H1 (cell line): ENCODE measurements at regions not wholly inside any gene's neighbourhood (a gene's known extent, or its start where the extent isn't known, plus 50 kb on each side); places are given as distances from the start of the nearest gene placed in this dataset.

ENCODE experiments used
- CTCF ChIA-PET: fragments of 300-600 bp; sonication (Branson Sonifier 250); formaldehyde crosslinking; loops from one replicate; lab custom pipeline; 2021; ENCODE audit not compliant: partially characterized antibody; lab: Charles Lee
- POLR2A ChIA-PET: fragments of 300-600 bp; sonication (Branson Sonifier 250); formaldehyde crosslinking; loops from one replicate; lab custom pipeline; 2021; ENCODE audit warnings: inconsistent platforms; ENCODE audit not compliant: partially characterized antibody; lab: Charles Lee
- DNase-seq, 2 experiments: peaks; one replicate each; pipeline versions ENCODE4 v3.0.0 to v3.0.0-alpha.2; 2010 to 2022; ENCODE audit warnings: low spot score in 2 of 2, low read depth in 1 of 2, mixed read lengths in 1 of 2
- FAIRE-seq: peaks from 2 replicates; lab custom pipeline; 2011; peaks lifted over from hg19 to GRCh38; lab: Jason Lieb, UNC
- H2AFZ ChIP-seq: 2 replicates; pipeline ENCODE4 v1.8.1; 2012; ENCODE audit warnings: low read length, inconsistent platforms
- H2AK5ac ChIP-seq: 2 replicates; pipeline ENCODE4 v1.6.1; 2013; ENCODE audit warnings: low read depth, low read length
- H2BK120ac ChIP-seq: replicated peaks from 2 replicates; pipeline ENCODE3; 2013; ENCODE audit warnings: low read depth, low read length, inconsistent platforms
- H2BK12ac ChIP-seq: 2 replicates; pipeline ENCODE4 v1.6.1; 2013; ENCODE audit warnings: low read depth, low read length
- H2BK15ac ChIP-seq: 2 replicates; pipeline ENCODE4 v1.6.1; 2013; ENCODE audit warnings: low read length
- H2BK20ac ChIP-seq: 2 replicates; pipeline ENCODE4 v1.6.1; 2013; ENCODE audit warnings: low read length
- H2BK5ac ChIP-seq: 2 replicates; pipeline ENCODE4 v1.6.1; 2013; ENCODE audit warnings: low read depth, low read length
- H3K14ac ChIP-seq: 2 replicates; pipeline ENCODE4 v1.6.1; 2013; ENCODE audit warnings: inconsistent platforms; ENCODE audit not compliant: insufficient read length
- H3K18ac ChIP-seq: 2 replicates; pipeline ENCODE4 v1.6.1; 2013; ENCODE audit warnings: low read length; ENCODE audit errors: extremely low read depth
- H3K23ac ChIP-seq: 2 replicates; pipeline ENCODE4 v1.6.1; 2013; ENCODE audit warnings: inconsistent platforms; ENCODE audit not compliant: insufficient read length
- H3K23me2 ChIP-seq: 2 replicates; pipeline ENCODE4 v1.6.1; 2013; ENCODE audit warnings: low read depth, low read length
- H3K27ac ChIP-seq: 2 replicates; pipeline ENCODE4 v1.6.1; 2011; ENCODE audit warnings: low read depth, low read length, inconsistent platforms
- H3K27me3 ChIP-seq, 4 experiments: replicated peaks in 1 of 4; 1 replicate in 1 of 4; 2 replicates in 3 of 4; pipeline versions ENCODE4 v1.6.1 to v1.8.1; 2011 to 2013; ENCODE audit warnings: low read length in 3 of 4, mild to moderate bottlenecking in 3 of 4, inconsistent platforms in 2 of 4, mixed read lengths in 2 of 4, moderate library complexity in 1 of 4; ENCODE audit not compliant: control insufficient read depth in 3 of 4, insufficient read depth in 3 of 4; ENCODE audit errors: extremely low read depth in 1 of 4
- H3K36me3 ChIP-seq, 4 experiments: 2 replicates each; pipeline versions ENCODE4 v1.6.1 to v1.8.1; 2011 to 2013; ENCODE audit warnings: mild to moderate bottlenecking in 4 of 4, low read length in 3 of 4, moderate library complexity in 2 of 4, control low read depth in 1 of 4, inconsistent platforms in 1 of 4; ENCODE audit not compliant: insufficient read depth in 4 of 4, control insufficient read depth in 2 of 4
- H3K4ac ChIP-seq: replicated peaks from 2 replicates; pipeline ENCODE3; 2013; ENCODE audit warnings: low read length, low read depth, mixed read lengths, inconsistent platforms; ENCODE audit not compliant: insufficient read length
- H3K4me1 ChIP-seq, 4 experiments: replicated peaks in 1 of 4; 1 replicate in 1 of 4; 2 replicates in 3 of 4; pipeline versions ENCODE4 v1.6.1 to v1.8.1; 2011 to 2013; ENCODE audit warnings: low read length in 3 of 4, inconsistent platforms in 2 of 4, mixed read lengths in 1 of 4; ENCODE audit not compliant: insufficient read depth in 4 of 4, control insufficient read depth in 3 of 4
- H3K4me2 ChIP-seq, 2 experiments: 2 replicates each; pipeline versions ENCODE4 v1.6.1 to v1.8.1; 2011 to 2013; ENCODE audit warnings: low read depth in 2 of 2, low read length in 2 of 2, control low read depth in 1 of 2, inconsistent platforms in 1 of 2, mild to moderate bottlenecking in 1 of 2; ENCODE audit not compliant: insufficient read depth in 1 of 2
- H3K4me3 ChIP-seq, 4 experiments: fragments of 200-600, 300-600 bp in 1 of 4; sonication (generic), shearing (Covaris generic), sonication (Bioruptor Twin) in 1 of 4; 2 replicates each; pipeline versions ENCODE4 v1.5.1 to v1.8.1; 2011 to 2016; ENCODE audit warnings: low read length in 4 of 4, low read depth in 3 of 4, control low read depth in 2 of 4, inconsistent platforms in 2 of 4, mild to moderate bottlenecking in 2 of 4, mixed read lengths in 1 of 4, moderate library complexity in 1 of 4; ENCODE audit not compliant: insufficient read depth in 2 of 4; ENCODE audit errors: extremely low read depth in 1 of 4
- H3K56ac ChIP-seq: replicated peaks from 2 replicates; pipeline ENCODE3; 2013; ENCODE audit warnings: low read depth, mild to moderate bottlenecking, mixed read lengths, low read length, inconsistent platforms; ENCODE audit not compliant: insufficient read length
- H3K79me1 ChIP-seq: 2 replicates; pipeline ENCODE4 v1.6.1; 2013; ENCODE audit warnings: low read depth, low read length, control low read depth
- H3K79me2 ChIP-seq, 2 experiments: 2 replicates each; pipeline versions ENCODE4 v1.6.1 to v1.8.1; 2012 to 2013; ENCODE audit warnings: low read length in 2 of 2, mild to moderate bottlenecking in 2 of 2, inconsistent platforms in 1 of 2; ENCODE audit not compliant: insufficient read depth in 2 of 2, control insufficient read depth in 1 of 2
- H3K9ac ChIP-seq, 4 experiments: replicated peaks in 1 of 4; 1 replicate in 1 of 4; 2 replicates in 3 of 4; pipeline versions ENCODE4 v1.6.1 to v1.8.1; 2011 to 2013; ENCODE audit warnings: low read depth in 3 of 4, low read length in 3 of 4, control low read depth in 2 of 4, mild to moderate bottlenecking in 2 of 4, moderate library complexity in 2 of 4, inconsistent platforms in 1 of 4; ENCODE audit errors: extremely low read depth in 1 of 4
- H3K9me3 ChIP-seq, 2 experiments: 2 replicates each; pipeline versions ENCODE4 v1.6.1 to v1.8.1; 2012 to 2013; ENCODE audit warnings: mild to moderate bottlenecking in 2 of 2, moderate library complexity in 2 of 2, control low read depth in 1 of 2, inconsistent platforms in 1 of 2, low read depth in 1 of 2, low read length in 1 of 2, mixed read lengths in 1 of 2; ENCODE audit not compliant: insufficient read depth in 2 of 2
- H4K20me1 ChIP-seq, 2 experiments: replicated peaks in 1 of 2; 2 replicates each; pipeline versions ENCODE3 to v1.8.1; 2011 to 2013; ENCODE audit warnings: inconsistent platforms in 2 of 2, low read length in 2 of 2, mild to moderate bottlenecking in 1 of 2; ENCODE audit not compliant: insufficient read depth in 2 of 2, control insufficient read depth in 1 of 2
- H4K5ac ChIP-seq: 2 replicates; pipeline ENCODE4 v1.6.1; 2013; ENCODE audit warnings: low read length, low read depth, mixed read lengths, inconsistent platforms; ENCODE audit not compliant: insufficient read length
- H4K8ac ChIP-seq: 2 replicates; pipeline ENCODE4 v1.8.0; 2013; ENCODE audit warnings: mild to moderate bottlenecking, moderate library complexity, low read length, inconsistent platforms; ENCODE audit not compliant: insufficient read depth; ENCODE audit errors: extremely low read depth
- H4K91ac ChIP-seq: replicated peaks from 2 replicates; pipeline ENCODE3; 2013; ENCODE audit warnings: low read length, mixed read lengths, inconsistent platforms; ENCODE audit not compliant: insufficient read length
- CHD2 ChIP-seq: IDR thresholded peaks from 2 replicates; pipeline ENCODE4 v1.6.1; 2012; ENCODE audit warnings: low read length, improper control_type of control experiment
- GABPA ChIP-seq: IDR thresholded peaks from 2 replicates; pipeline ENCODE4 v1.6.1; 2011; ENCODE audit warnings: mild to moderate bottlenecking, low read length, moderate library complexity, borderline replicate concordance; ENCODE audit not compliant: insufficient read depth
- GTF2F1 ChIP-seq: IDR thresholded peaks from 2 replicates; pipeline ENCODE4 v1.6.1; 2012; ENCODE audit warnings: low read depth, low read length, improper control_type of control experiment, borderline replicate concordance
- JUN ChIP-seq: IDR thresholded peaks from 2 replicates; pipeline ENCODE4 v1.6.1; 2011; ENCODE audit warnings: low read depth, mild to moderate bottlenecking, improper control_type of control experiment, low read length
- SIN3A ChIP-seq, 2 experiments: IDR thresholded peaks in 1 of 2; conservative IDR thresholded peaks in 1 of 2; 2 replicates each; pipeline ENCODE4 v1.6.1; 2011 to 2012; ENCODE audit warnings: low read length in 2 of 2, improper control_type of control experiment in 1 of 2, low read depth in 1 of 2, mild to moderate bottlenecking in 1 of 2
- SRF ChIP-seq: IDR thresholded peaks from 2 replicates; pipeline ENCODE4 v1.6.1; 2011; ENCODE audit warnings: mild to moderate bottlenecking, low read depth, low read length, moderate library complexity
- WGBS, 2 experiments: shearing (Covaris generic) in 1 of 2; methylation state at CpG; one replicate each; pipeline versions ENCODE4 v1.1.6 to v1.1.7; 2013 to 2015; ENCODE audit warnings: low lambda C conversion rate in 2 of 2, mixed read lengths in 2 of 2, inconsistent platforms in 1 of 2, low coverage in 1 of 2, missing lambda C conversion rate in 1 of 2; ENCODE audit not compliant: insufficient replicate concordance in 2 of 2, insufficient coverage in 1 of 2, insufficient read length in 1 of 2; ENCODE audit errors: extremely low coverage in 1 of 2, missing lambda C conversion rate in 1 of 2; 5-methylcytosine and 5-hydroxymethylcytosine counted together

GRCh38 chr2:107008843-107009242, 122.9 kb upstream of the ST6GAL2 start:
- ChIA-PET POLR2A (no interaction called here), CTCF (no interaction called here)
- no peak overlapping the region for H3K27ac ChIP-seq
- no peak overlapping the region for H2BK20ac ChIP-seq
- no peak overlapping the region for H3K9ac ChIP-seq
- H3K79me1 ChIP-seq, result no peaks in the 10 kb centered on the region
- no peak overlapping the region for H4K8ac ChIP-seq
- no peak overlapping the region for H3K4me2 ChIP-seq
- H2AK5ac ChIP-seq, result no peak overlapping the region
- no peaks in the 10 kb centered on the region for H3K23me2 ChIP-seq
- H3K79me2 ChIP-seq, result no peaks in the 10 kb centered on the region
- no peak overlapping the region for H2AFZ ChIP-seq
- H3K36me3 ChIP-seq, result no peaks in the 10 kb centered on the region
- no peak overlapping the region for H2BK12ac ChIP-seq
- TF ChIP-seq GTF2F1 (no peak), GABPA (no peak), SRF (no peak), SIN3A (conservative IDR thresholded peaks at IDR 0.05 in 1 of 2, IDR thresholded peaks at IDR 0.05 in 1 of 2; ENCODE audit: low read depth in 1 of 2, low read length in 2 of 2) (no peak), JUN (no peak), CHD2 (no peak)
- no peak for DNase-seq
- H3K56ac ChIP-seq, result no peak overlapping the region
- H4K5ac ChIP-seq, result no peak overlapping the region
- no peak for FAIRE-seq
- H3K4me3 ChIP-seq, result no peak overlapping the region
- no peak overlapping the region for H3K4ac ChIP-seq
- H2BK120ac ChIP-seq, result no peak overlapping the region
- H2BK15ac ChIP-seq, result no peak overlapping the region
- H3K18ac ChIP-seq, result no peak overlapping the region
- H3K23ac ChIP-seq, result no peak overlapping the region
- no peaks in the 10 kb centered on the region for H3K9me3 ChIP-seq
- H3K14ac ChIP-seq, result no peak overlapping the region
- no peak overlapping the region for H4K91ac ChIP-seq
- no peaks in the 10 kb centered on the region for H3K27me3 ChIP-seq
- H2BK5ac ChIP-seq, result no peak overlapping the region
- WGBS, 2 experiments, result 96% methylated on average over 3 of the region's 3 CpGs; no CpG with 5 or more reads in 1 of the 2 experiments
- no peaks in the 10 kb centered on the region for H4K20me1 ChIP-seq
- H3K4me1 ChIP-seq, result no peaks in the 10 kb centered on the region
